KBM-7 (cell line): ENCODE measurements at regions not wholly inside any gene's neighbourhood (a gene's known extent, or its start where the extent isn't known, plus 50 kb on each side); places are given as distances from the start of the nearest gene placed in this dataset.
"Not testable (repeated sequence)": the region's sequence is repeated elsewhere in the genome, so short reads cannot be mapped to it uniquely, and the experiment has no call there.

Experiments used
- DNase-seq: peaks from one replicate; pipeline ENCODE4 v3.0.0-alpha.2; 2015
- in situ Hi-C: fragments of 300-500 bp; cut with MboI; formaldehyde crosslinking; loops from 2 replicates; pipeline ENCODE4 v1.14.3; 2020; ENCODE audit warnings: low sequenced_read_pairs, low pct_unique_long_range_greater_than_20kb, mixed read lengths

- DNase-seq = no peak
- in situ Hi-C loops = loop anchor here (25.0 kb wide), 1 partner anchor 105 kb away; no protein-coding TSS in a partner anchor
Measured at GRCh38 chr20:57107208-57107607, 159.2 kb downstream of the BMP7 start.

DNA sequence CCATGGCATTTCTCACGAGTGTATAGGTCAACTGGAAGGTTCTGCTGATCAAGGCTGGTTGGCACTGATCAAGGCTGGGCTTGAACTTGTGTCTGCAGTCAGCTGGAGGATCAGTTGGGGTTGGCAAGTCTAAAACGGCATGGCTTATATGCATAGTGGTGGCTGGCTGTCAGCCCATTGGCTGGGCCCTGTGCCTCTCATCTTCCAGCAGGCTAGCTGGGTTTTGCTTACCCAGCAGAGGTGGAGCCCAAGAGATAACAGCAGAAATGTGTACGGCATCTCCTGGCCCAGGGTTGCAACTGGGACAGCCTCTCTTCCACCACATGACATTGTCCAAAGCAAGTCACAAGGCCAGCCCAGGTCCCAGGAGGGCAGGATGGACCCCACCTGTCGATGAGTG is 158.2 kb downstream of the BMP7 start:
- in situ Hi-C loops = loop anchor here (25.0 kb wide), 1 partner anchor 104 kb away; no protein-coding TSS in a partner anchor
- DNase-seq = no peak

- DNase-seq = no peak
- in situ Hi-C loops = loop anchor here (25.0 kb wide), 1 partner anchor 103 kb away; no protein-coding TSS in a partner anchor
Measured at GRCh38 chr20:57108742-57109570, 157.5 kb downstream of the BMP7 start.

GRCh38 chr20:57109571-57109953 is 156.9 kb downstream of the BMP7 start:
- in situ Hi-C loops = loop anchor here (25.0 kb wide), 1 partner anchor 103 kb away; no protein-coding TSS in a partner anchor
- DNase-seq = no peak

DNA sequence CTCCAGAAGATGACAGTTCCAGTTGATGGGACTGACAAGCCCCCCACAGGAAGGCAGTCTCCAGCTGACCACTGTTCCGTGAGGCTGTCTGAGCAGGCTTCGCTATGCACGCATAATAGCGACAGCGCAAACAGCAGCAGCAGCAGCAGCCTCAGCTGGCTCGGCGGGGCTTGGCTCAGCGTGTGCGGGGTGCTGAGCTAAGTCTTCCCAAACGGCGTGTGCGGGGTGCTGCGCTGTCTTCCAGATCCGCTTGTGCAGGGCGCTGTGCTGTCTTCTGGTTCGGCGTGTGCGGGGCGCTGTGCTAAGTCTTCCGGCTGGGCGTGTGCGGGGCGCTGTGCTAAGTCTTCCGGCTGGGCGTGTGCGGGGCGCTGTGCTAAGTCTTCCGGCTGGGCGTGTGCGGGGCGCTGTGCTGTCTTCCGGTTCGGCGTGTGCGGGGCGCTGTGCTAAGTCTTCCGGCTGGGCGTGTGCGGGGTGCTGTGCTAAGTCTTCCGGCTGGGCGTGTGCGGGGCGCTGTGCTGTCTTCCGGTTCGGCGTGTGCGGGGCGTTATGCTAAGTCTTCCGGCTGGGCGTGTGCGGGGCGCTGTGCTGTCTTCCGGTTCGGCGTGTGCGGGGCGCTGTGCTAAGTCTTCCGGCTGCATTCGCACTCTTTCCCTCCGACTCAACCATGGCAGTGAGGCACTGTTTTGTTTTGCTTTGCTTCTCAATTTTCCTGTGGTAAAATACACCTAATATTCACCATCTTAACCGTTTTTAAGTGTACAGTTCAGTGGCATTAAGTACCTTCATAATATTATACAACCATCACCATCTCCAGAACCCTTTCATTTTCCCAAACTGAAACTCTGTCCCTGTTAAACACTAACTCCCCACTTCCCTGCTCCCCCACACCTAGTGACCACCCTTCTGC is 156.1 kb downstream of the BMP7 start:
- in situ Hi-C loops = loop anchor here (25.0 kb wide), 1 partner anchor 102 kb away; no protein-coding TSS in a partner anchor
- DNase-seq = not testable (repeated sequence)

DNA sequence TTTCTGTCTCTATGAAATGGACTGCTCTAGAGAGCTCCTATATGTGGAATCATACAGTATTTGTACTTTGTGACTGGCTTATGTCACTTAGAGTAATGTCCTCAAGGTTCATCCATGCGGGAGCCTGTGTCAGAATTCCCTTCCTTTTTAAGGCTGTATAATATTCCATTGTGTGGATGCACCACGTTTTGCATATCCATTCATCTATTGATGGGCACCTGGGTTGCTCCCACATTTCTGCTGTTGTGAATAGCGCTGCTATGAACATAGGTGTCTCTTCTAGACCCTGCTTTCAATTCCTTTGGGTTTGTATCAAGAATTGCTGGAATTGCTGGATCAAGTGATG is 155.4 kb downstream of the BMP7 start:
- DNase-seq = no peak
- in situ Hi-C loops = loop anchor here (25.0 kb wide), 1 partner anchor 101 kb away; no protein-coding TSS in a partner anchor

DNA sequence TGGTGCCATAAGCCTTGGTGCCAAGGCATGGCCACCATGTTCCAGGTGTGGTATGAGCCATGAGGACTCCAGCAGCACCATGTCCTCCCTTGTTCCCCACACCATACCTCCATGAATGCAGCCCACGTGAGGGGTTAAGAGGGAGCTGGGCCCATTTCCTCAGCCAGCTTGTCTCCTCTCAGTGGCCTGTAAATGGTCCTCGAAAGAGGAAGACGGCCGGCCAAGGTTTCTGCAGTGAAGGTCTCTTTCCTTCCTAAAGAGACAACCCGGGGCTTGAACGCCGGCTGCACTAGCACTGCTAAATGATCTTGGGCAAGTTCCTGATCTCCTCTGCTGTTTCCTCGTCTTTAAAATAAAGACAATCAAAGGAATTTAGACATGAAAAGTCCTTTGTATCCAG is 154.0 kb downstream of the BMP7 start:
- DNase-seq = no peak
- in situ Hi-C loops = loop anchor here (25.0 kb wide), 1 partner anchor 100 kb away; no protein-coding TSS in a partner anchor

- in situ Hi-C loops = loop anchor here (25.0 kb wide), 1 partner anchor 98 kb away; no protein-coding TSS in a partner anchor
- no peak for DNase-seq
Measured at GRCh38 chr20:57114290-57115005, 152.0 kb downstream of the BMP7 start.

- no peak for DNase-seq
- in situ Hi-C loops = loop anchor here (25.0 kb wide), 1 partner anchor 95 kb away; no protein-coding TSS in a partner anchor
Measured at GRCh38 chr20:57117296-57117695, 149.1 kb downstream of the BMP7 start.

GRCh38 chr20:57118107-57118769 is 148.2 kb downstream of the BMP7 start:
- no peak for DNase-seq
- in situ Hi-C loops = loop anchor here (25.0 kb wide), 1 partner anchor 94 kb away; no protein-coding TSS in a partner anchor
